Fibroblast of lung (primary cell): ENCODE measurements at regions not wholly inside any gene's neighbourhood (a gene's known extent, or its start where the extent isn't known, plus 50 kb on each side); places are given as distances from the start of the nearest gene placed in this dataset.

Experiments
- DNase-seq, 2 donors: peaks; one replicate each; pipeline versions ENCODE4 v3.0.0 to v3.0.0-alpha.2; 2010; ENCODE audit warnings: low read depth in 2 of 2
- H2AFZ ChIP-seq: 2 replicates; pipeline ENCODE4 v1.5.1; 2012; ENCODE audit warnings: low read length, control low read depth, inconsistent platforms
- H3K27ac ChIP-seq: 2 replicates; pipeline ENCODE4 v1.5.1; 2011; ENCODE audit warnings: low read length, control low read depth; ENCODE audit not compliant: insufficient read depth
- H3K27me3 ChIP-seq: 2 replicates; pipeline ENCODE4 v1.5.1; 2011; ENCODE audit warnings: mild to moderate bottlenecking, low read length; ENCODE audit not compliant: control insufficient read depth, insufficient read depth
- H3K36me3 ChIP-seq: 2 replicates; pipeline ENCODE4 v1.5.1; 2011; ENCODE audit warnings: low read length; ENCODE audit not compliant: control insufficient read depth, insufficient read depth
- H3K4me1 ChIP-seq: 2 replicates; pipeline ENCODE4 v1.5.1; 2011; ENCODE audit warnings: low read length; ENCODE audit not compliant: control insufficient read depth, insufficient read depth; ENCODE audit errors: extremely low read depth
- H3K4me2 ChIP-seq: 2 replicates; pipeline ENCODE4 v1.5.1; 2011; ENCODE audit warnings: low read length, control low read depth; ENCODE audit not compliant: insufficient read depth; ENCODE audit errors: extremely low read depth
- H3K4me3 ChIP-seq, 4 experiments: fragments of 200-600 bp in 1 of 4; sonication (generic) in 1 of 4; replicated peaks in 1 of 4; 2 replicates each; pipeline ENCODE4 v1.5.1; 2011 to 2016; ENCODE audit warnings: low read length in 4 of 4, low read depth in 3 of 4, mild to moderate bottlenecking in 3 of 4, control low read depth in 2 of 4, inconsistent platforms in 1 of 4, mixed read lengths in 1 of 4; ENCODE audit not compliant: insufficient read depth in 1 of 4; ENCODE audit errors: control extremely low read depth in 1 of 4
- H3K79me2 ChIP-seq: 2 replicates; pipeline ENCODE4 v1.5.1; 2012; ENCODE audit warnings: mild to moderate bottlenecking, low read length, inconsistent platforms; ENCODE audit not compliant: control insufficient read depth, insufficient read depth
- H3K9ac ChIP-seq: 2 replicates; pipeline ENCODE4 v1.5.1; 2011; ENCODE audit warnings: mild to moderate bottlenecking, low read length, control low read depth; ENCODE audit not compliant: insufficient read depth
- H3K9me3 ChIP-seq: 2 replicates; pipeline ENCODE4 v1.5.1; 2012; ENCODE audit warnings: low read depth, low read length; ENCODE audit not compliant: control insufficient read depth, insufficient read depth
- H4K20me1 ChIP-seq: 2 replicates; pipeline ENCODE4 v1.5.1; 2011; ENCODE audit warnings: low read length; ENCODE audit not compliant: control insufficient read depth, insufficient read depth; ENCODE audit errors: extremely low read depth
- CTCF ChIP-seq, 2 donors: IDR thresholded peaks in 1 of 2; conservative IDR thresholded peaks in 1 of 2; 1 replicate in 1 of 2; 2 replicates in 1 of 2; pipeline ENCODE4 v1.5.1; 2011 to 2012; ENCODE audit warnings: low read length in 2 of 2, control low read depth in 1 of 2, inconsistent platforms in 1 of 2, low read depth in 1 of 2, mild to moderate bottlenecking in 1 of 2
- EZH2 ChIP-seq: IDR thresholded peaks from 2 replicates; pipeline ENCODE4 v1.5.1; 2012; ENCODE audit warnings: low read length, control low read depth, mild to moderate bottlenecking; ENCODE audit errors: missing control alignments

GRCh38 chr5:20088361-20088760, 100.4 kb upstream of the CDH18 start:
- TF ChIP-seq EZH2: no peak
- no peak for TF ChIP-seq CTCF (conservative IDR thresholded peaks at IDR 0.05 in 1 of 2, IDR thresholded peaks at IDR 0.05 in 1 of 2; ENCODE audit: low read depth in 1 of 2, low read length in 2 of 2)
- no peak overlapping the region for H2AFZ ChIP-seq
- peak in 1 of 2 donors; percentile 36 for DNase-seq
- H3K4me1 ChIP-seq: no peaks in the 10 kb centered on the region
- no peak overlapping the region for H3K4me2 ChIP-seq
- no peaks in the 10 kb centered on the region for H3K27me3 ChIP-seq
- H3K9me3 ChIP-seq: no peaks in the 10 kb centered on the region
- H3K36me3 ChIP-seq: no peaks in the 10 kb centered on the region
- no peaks in the 10 kb centered on the region for H3K79me2 ChIP-seq
- H4K20me1 ChIP-seq: no peaks in the 10 kb centered on the region
- no peak overlapping the region for H3K9ac ChIP-seq
- H3K27ac ChIP-seq: no peak overlapping the region
- H3K4me3 ChIP-seq: no peak overlapping the region

DNA sequence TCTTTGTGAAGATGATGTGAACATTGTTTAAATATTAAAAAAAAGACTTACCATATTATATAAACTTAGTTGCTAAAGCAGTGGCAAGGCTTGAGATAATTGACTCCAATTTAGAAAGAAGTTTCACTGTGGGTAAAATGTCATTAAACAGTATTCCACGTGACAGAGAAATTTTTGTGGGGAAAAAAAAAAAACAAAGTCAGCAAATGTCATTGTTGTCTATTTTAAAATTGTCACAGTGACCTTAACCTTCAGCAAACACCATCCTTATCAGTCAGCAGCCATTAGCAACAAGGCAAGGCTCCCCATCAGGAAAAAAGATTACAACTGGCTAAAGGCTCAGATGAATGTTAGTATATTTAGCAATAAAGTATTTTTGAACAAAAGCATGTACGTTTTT, 99.3 kb upstream of the CDH18 start:
- Histone ChIP-seq H3K27me3 (no peaks in the 10 kb centered on the region), H3K27ac (no peak overlapping the region), H3K36me3 (no peaks in the 10 kb centered on the region), H3K4me2 (no peak overlapping the region), H3K9ac (no peak overlapping the region), H3K79me2 (no peaks in the 10 kb centered on the region), H2AFZ (no peak overlapping the region), H3K9me3 (no peaks in the 10 kb centered on the region), H3K4me3 (no peak overlapping the region), H4K20me1 (no peaks in the 10 kb centered on the region), H3K4me1 (no peaks in the 10 kb centered on the region)
- TF ChIP-seq CTCF (conservative IDR thresholded peaks at IDR 0.05 in 1 of 2, IDR thresholded peaks at IDR 0.05 in 1 of 2; ENCODE audit: low read depth in 1 of 2, low read length in 2 of 2) (no peak), EZH2 (no peak)
- no peak for DNase-seq

- H3K36me3 ChIP-seq: no peaks in the 10 kb centered on the region
- H3K79me2 ChIP-seq: no peaks in the 10 kb centered on the region
- H3K9me3 ChIP-seq: no peaks in the 10 kb centered on the region
- no peak overlapping the region for H2AFZ ChIP-seq
- H3K27me3 ChIP-seq: no peaks in the 10 kb centered on the region
- H3K9ac ChIP-seq: no peak overlapping the region
- TF ChIP-seq CTCF (conservative IDR thresholded peaks at IDR 0.05 in 1 of 2, IDR thresholded peaks at IDR 0.05 in 1 of 2; ENCODE audit: low read depth in 1 of 2, low read length in 2 of 2) (no peak), EZH2 (no peak)
- DNase-seq: peak in 1 of 2 donors; percentile 6
- H3K4me1 ChIP-seq: no peaks in the 10 kb centered on the region
- H4K20me1 ChIP-seq: no peaks in the 10 kb centered on the region
- H3K4me3 ChIP-seq: no peak overlapping the region
- H3K4me2 ChIP-seq: no peak overlapping the region
- H3K27ac ChIP-seq: no peak overlapping the region
Observed at GRCh38 chr5:20077186-20077585, 89.2 kb upstream of the CDH18 start.
